ENCODE measurements at regions not wholly inside any gene's neighbourhood (a gene's known extent, or its start where the extent isn't known, plus 50 kb on each side); places are given as distances from the start of the nearest gene placed in this dataset.

DNA sequence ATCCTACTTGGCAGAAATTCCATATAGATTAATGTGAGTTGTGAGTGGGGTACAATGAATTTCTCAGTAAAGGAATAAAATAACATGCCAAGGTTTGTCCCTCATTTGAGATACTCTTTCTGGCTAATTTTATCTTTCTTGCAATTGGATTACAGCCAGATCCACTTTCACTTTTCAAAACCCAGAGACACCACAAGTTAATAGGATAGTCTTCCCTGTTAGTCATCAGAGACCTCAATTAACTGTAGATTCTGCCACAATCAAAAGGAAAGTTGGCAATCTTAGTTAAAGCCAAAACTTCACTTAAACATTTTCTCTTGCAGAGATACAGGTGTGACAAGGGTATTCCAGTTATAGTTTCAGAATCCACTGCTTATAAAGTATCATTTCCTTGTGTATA, 91.4 kb upstream of the PHYHIPL start:
- H3K4me1 ChIP-seq: peaks cover 0 to 7% (median 0%) of the 10 kb centered on the region in 12 donors
- DNase-seq: no peak
- H3K27ac ChIP-seq: no peak overlapping the region
- TF ChIP-seq, protein P1, sequence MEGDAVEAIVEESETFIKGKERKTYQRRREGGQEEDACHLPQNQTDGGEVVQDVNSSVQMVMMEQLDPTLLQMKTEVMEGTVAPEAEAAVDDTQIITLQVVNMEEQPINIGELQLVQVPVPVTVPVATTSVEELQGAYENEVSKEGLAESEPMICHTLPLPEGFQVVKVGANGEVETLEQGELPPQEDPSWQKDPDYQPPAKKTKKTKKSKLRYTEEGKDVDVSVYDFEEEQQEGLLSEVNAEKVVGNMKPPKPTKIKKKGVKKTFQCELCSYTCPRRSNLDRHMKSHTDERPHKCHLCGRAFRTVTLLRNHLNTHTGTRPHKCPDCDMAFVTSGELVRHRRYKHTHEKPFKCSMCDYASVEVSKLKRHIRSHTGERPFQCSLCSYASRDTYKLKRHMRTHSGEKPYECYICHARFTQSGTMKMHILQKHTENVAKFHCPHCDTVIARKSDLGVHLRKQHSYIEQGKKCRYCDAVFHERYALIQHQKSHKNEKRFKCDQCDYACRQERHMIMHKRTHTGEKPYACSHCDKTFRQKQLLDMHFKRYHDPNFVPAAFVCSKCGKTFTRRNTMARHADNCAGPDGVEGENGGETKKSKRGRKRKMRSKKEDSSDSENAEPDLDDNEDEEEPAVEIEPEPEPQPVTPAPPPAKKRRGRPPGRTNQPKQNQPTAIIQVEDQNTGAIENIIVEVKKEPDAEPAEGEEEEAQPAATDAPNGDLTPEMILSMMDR (IDR thresholded peaks at IDR 0.05): no peak
- TF ChIP-seq POLR2A (IDR thresholded peaks at IDR 0.05): no peak
- no peaks in the 10 kb centered on the region for H3K9me3 ChIP-seq
- intact Hi-C loops (cut with DNase I): no loop called here
- no peak for ATAC-seq
- no peaks in the 10 kb centered on the region for H3K36me3 ChIP-seq
- no peaks in the 10 kb centered on the region for H3K27me3 ChIP-seq
- H3K4me3 ChIP-seq: no peak overlapping the region

DNA sequence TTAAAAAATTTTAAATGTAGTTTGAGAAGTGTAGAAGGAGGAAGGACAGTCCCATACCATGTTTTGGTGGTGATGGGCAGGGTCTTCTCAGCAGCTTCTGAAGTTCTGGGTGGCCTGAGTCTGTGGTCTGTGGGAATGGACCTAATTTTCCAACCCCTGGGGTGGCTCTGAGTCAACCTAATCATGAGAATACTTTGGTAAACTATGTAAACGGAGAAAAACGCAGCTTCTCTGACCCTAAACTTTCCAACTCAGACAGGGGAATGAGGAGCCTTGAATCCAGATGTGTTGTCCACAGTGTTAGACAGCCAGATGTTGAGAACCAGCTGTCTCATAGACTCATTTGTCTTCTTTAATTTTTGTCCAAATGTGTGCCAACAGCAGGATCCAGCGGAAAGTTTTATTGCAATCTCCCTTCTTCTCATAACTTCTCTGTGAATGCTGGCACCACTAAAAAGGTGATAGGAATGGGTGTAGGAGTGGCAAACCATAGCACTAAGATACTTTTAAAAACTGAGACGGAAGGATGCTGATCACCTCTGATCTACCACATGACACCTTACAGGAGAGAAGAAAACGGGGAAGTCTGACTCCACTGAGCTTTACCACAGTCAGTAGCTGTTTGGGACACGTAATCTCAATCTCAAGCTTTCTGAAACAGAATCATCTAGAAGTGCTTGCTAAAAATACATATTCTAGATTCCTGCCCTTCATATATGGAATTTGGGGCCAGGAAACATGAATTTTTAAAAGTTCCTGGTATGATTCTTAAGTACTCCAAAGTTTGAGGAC, 90.5 kb upstream of the PHYHIPL start:
- 81 to 90% (median 88%) methylated on average over 6 of the region's 6 CpGs for WGBS, 4 donors

DNA sequence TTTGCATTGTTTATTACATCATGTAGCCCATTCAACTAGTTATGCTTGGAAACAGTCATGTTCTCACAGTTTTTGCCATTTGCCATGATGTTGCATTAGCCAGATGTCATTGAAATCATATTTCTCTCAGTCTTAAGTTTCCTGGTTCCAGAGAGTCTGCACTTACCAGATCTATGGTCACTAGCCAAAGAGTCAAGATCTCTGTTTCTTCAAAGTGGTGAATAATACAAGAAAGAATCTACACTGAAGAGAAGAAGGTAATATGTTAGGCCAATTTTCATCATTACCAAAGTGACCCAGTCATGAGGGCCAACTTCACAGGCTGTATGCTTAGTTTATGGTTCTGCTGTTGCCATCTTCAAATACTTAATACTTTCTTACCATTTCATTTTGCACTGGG, 89.0 kb upstream of the PHYHIPL start:
- H3K4me1 ChIP-seq: peaks cover 0 to 3% (median 0%) of the 10 kb centered on the region in 12 donors
- ATAC-seq (no peak), DNase-seq (no peak)
- H3K27ac ChIP-seq: no peak overlapping the region
- intact Hi-C loops (cut with DNase I): no loop called here
- no peaks in the 10 kb centered on the region for H3K9me3 ChIP-seq
- TF ChIP-seq, protein P1 (IDR thresholded peaks at IDR 0.05): no peak
- TF ChIP-seq POLR2A (IDR thresholded peaks at IDR 0.05): no peak
- H3K27me3 ChIP-seq: no peaks in the 10 kb centered on the region
- H3K36me3 ChIP-seq: no peaks in the 10 kb centered on the region
- H3K4me3 ChIP-seq: no peak overlapping the region

More for the DNA sequence above, 90.5 kb upstream of the PHYHIPL start:
- H3K4me1 ChIP-seq: peaks cover 0 to 3% (median 0%) of the 10 kb centered on the region in 12 donors
- no peak overlapping the region for H3K4me3 ChIP-seq
- H3K27ac ChIP-seq: no peak overlapping the region
- intact Hi-C loops (cut with DNase I): no loop called here
- no peak for TF ChIP-seq POLR2A (IDR thresholded peaks at IDR 0.05)
- TF ChIP-seq, protein P1 (IDR thresholded peaks at IDR 0.05): no peak
- no peaks in the 10 kb centered on the region for H3K9me3 ChIP-seq
- no peak for DNase-seq
- H3K36me3 ChIP-seq: no peaks in the 10 kb centered on the region
- H3K27me3 ChIP-seq: no peaks in the 10 kb centered on the region
- no peak for ATAC-seq

DNA sequence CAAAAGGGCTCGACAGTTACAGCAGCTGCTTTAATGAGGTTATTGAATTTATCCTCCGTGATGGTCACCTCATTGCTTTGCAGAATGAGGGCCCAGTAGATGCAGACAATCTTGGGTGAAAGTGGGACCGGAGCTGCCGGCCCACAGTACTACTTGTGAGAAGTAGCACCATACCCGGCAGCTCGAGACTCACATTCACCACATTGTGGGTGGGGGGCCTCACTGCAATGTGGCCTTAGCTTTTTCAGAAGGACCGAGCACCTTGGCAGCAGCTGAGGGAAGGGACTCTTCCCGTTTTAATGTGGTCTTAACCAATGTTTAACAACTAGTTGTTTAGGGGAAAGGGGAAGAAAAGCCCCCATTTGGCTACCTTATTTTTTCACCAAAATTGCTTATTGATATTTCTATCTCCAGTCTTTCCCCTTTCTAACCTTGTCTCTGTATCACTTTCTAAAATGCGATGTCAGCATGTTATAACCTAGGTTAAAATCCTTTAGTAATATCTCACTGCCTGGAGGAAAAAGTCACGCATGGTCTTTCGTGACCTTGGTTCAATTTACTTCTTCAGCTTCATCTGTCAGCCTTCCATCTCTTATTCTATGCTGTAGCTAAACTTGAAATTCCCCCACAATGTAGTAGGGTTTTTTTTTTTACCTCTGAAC, 87.4 kb upstream of the PHYHIPL start:
- TF ChIP-seq POLR2A (IDR thresholded peaks at IDR 0.05): no peak
- TF ChIP-seq, protein P1 (IDR thresholded peaks at IDR 0.05): no peak
- Histone ChIP-seq H3K9me3 (no peaks in the 10 kb centered on the region), H3K36me3 (no peaks in the 10 kb centered on the region), H3K27me3 (no peaks in the 10 kb centered on the region), H3K4me1 (peaks cover 0 to 10% (median 0%) of the 10 kb centered on the region in 12 donors), H3K4me3 (no peak overlapping the region), H3K27ac (no peak overlapping the region)
- ATAC-seq (no peak), DNase-seq (no peak)
- 90 to 94% (median 92%) methylated on average over 11 of the region's 11 CpGs for WGBS, 4 donors
- intact Hi-C loops (cut with DNase I): no loop called here

Measured in heart left ventricle (tissue), 16 donors.